BJ (cell line): ENCODE measurements at regions not wholly inside any gene's neighbourhood (a gene's known extent, or its start where the extent isn't known, plus 50 kb on each side); places are given as distances from the start of the nearest gene placed in this dataset.

ENCODE experiments used
- CTCF ChIA-PET: fragments of 350-600 bp; formaldehyde crosslinking; extraction: SDS; loops from one replicate; lab custom pipeline; 2021; ENCODE audit warnings: antibody characterized with exemption, inconsistent platforms; lab: Yijun Ruan, JAX
- POLR2A ChIA-PET: fragments of 300-600 bp; sonication (Branson Sonifier 250); formaldehyde crosslinking; extraction: SDS; loops from one replicate; lab custom pipeline; 2021; ENCODE audit warnings: antibody characterized with exemption; lab: Charles Lee
- DNase-seq: peaks from one replicate; pipeline ENCODE4 v3.0.0-alpha.2; 2011; ENCODE audit warnings: low read depth
- H3K27me3 ChIP-seq: 2 replicates; pipeline ENCODE4 v1.6.0; 2011; ENCODE audit warnings: low read length; ENCODE audit not compliant: control insufficient read depth, insufficient read depth
- H3K36me3 ChIP-seq: 2 replicates; pipeline ENCODE4 v1.5.1; 2011; ENCODE audit warnings: low read length; ENCODE audit not compliant: control insufficient read depth, insufficient read depth
- H3K4me3 ChIP-seq: 2 replicates; pipeline ENCODE4 v1.5.1; 2011; ENCODE audit warnings: low read depth, mild to moderate bottlenecking, control low read depth, low read length
- TF ChIP-seq, protein P1 (sequence below): IDR thresholded peaks from 2 replicates; pipeline ENCODE4 v1.5.1; 2011; ENCODE audit warnings: low read depth, mild to moderate bottlenecking, control low read depth, inconsistent platforms, low read length, moderate library complexity; ENCODE audit not compliant: insufficient read depth

- DNase-seq: no peak
- POLR2A ChIA-PET: no interaction called here
- CTCF ChIA-PET: no interaction called here
- TF ChIP-seq, protein P1, sequence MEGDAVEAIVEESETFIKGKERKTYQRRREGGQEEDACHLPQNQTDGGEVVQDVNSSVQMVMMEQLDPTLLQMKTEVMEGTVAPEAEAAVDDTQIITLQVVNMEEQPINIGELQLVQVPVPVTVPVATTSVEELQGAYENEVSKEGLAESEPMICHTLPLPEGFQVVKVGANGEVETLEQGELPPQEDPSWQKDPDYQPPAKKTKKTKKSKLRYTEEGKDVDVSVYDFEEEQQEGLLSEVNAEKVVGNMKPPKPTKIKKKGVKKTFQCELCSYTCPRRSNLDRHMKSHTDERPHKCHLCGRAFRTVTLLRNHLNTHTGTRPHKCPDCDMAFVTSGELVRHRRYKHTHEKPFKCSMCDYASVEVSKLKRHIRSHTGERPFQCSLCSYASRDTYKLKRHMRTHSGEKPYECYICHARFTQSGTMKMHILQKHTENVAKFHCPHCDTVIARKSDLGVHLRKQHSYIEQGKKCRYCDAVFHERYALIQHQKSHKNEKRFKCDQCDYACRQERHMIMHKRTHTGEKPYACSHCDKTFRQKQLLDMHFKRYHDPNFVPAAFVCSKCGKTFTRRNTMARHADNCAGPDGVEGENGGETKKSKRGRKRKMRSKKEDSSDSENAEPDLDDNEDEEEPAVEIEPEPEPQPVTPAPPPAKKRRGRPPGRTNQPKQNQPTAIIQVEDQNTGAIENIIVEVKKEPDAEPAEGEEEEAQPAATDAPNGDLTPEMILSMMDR: no peak
- Histone ChIP-seq H3K36me3 (no peaks in the 10 kb centered on the region), H3K27me3 (no peaks in the 10 kb centered on the region), H3K4me3 (no peak overlapping the region)
These were observed 365.7 kb downstream of the MAFB start for GRCh38 chr20:40323361-40323794.

DNA sequence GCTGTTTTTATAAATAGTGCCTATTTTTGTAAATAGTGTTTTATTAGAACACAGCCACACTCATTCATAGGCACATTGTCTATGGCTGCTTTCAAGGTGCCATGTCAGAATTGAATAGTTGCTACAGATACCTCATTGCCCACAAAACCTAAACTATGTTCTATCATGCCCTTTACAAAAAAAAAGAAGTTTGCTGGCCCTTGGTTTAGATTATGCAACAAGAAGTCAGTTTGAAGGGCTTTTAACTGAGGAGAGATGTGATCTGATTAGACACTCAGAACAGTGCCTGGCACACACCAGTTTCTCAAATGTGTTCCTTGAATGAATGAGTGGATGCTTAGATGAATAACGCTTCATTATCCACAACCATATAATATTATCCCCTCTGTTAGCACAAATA, 366.1 kb downstream of the MAFB start:
- DNase-seq: no peak
- TF ChIP-seq, protein P1: no peak
- POLR2A ChIA-PET: no interaction called here
- H3K36me3 ChIP-seq: no peaks in the 10 kb centered on the region
- no peak overlapping the region for H3K4me3 ChIP-seq
- CTCF ChIA-PET: interaction anchor here (0.9 kb wide), 1 partner anchor 11 kb away, joined by 3 read pairs; no protein-coding TSS in a partner anchor
- no peaks in the 10 kb centered on the region for H3K27me3 ChIP-seq

GRCh38 chr20:40320517-40321011, 368.5 kb downstream of the MAFB start:
- POLR2A ChIA-PET: no interaction called here
- no peak for DNase-seq
- CTCF ChIA-PET: no interaction called here
- Histone ChIP-seq H3K36me3 (no peaks in the 10 kb centered on the region), H3K27me3 (no peaks in the 10 kb centered on the region), H3K4me3 (no peak overlapping the region)
- TF ChIP-seq, protein P1: no peak

GRCh38 chr20:40319741-40320516, 369.1 kb downstream of the MAFB start:
- ChIA-PET CTCF (no interaction called here), POLR2A (no interaction called here)
- no peak for DNase-seq

GRCh38 chr20:40319056-40319455, 370.0 kb downstream of the MAFB start:
- Histone ChIP-seq H3K36me3 (no peaks in the 10 kb centered on the region), H3K27me3 (no peaks in the 10 kb centered on the region), H3K4me3 (no peak overlapping the region)
- no peak for DNase-seq
- POLR2A ChIA-PET: no interaction called here
- CTCF ChIA-PET: no interaction called here
- TF ChIP-seq, protein P1: no peak

More at GRCh38 chr20:40319741-40320516, 369.1 kb downstream of the MAFB start:
- TF ChIP-seq, protein P1: no peak
- Histone ChIP-seq H3K4me3 (no peak overlapping the region), H3K36me3 (no peaks in the 10 kb centered on the region), H3K27me3 (no peaks in the 10 kb centered on the region)
